Prostate gland (tissue), 2 donors: ENCODE measurements at regions not wholly inside any gene's neighbourhood (a gene's known extent, or its start where the extent isn't known, plus 50 kb on each side); places are given as distances from the start of the nearest gene placed in this dataset.

Experiments used
- CTCF ChIP-seq, 4 experiments: fragments of 200-600 bp in 2 of 4; fragments of 450-650 bp in 2 of 4; sonication (generic) in 2 of 4; IDR thresholded peaks; 1 replicate in 3 of 4; 2 replicates in 1 of 4; pipeline ENCODE4 v1.5.1; 2016 to 2019; ENCODE audit warnings: antibody characterized with exemption in 4 of 4, mild to moderate bottlenecking in 2 of 4, moderate library complexity in 2 of 4
- POLR2A ChIP-seq: fragments of 450-650 bp; IDR thresholded peaks from one replicate; pipeline ENCODE4 v1.6.1; 2016; ENCODE audit warnings: antibody characterized with exemption, mild to moderate bottlenecking
- POLR2AphosphoS5 ChIP-seq: sonication (generic); formaldehyde crosslinking; IDR thresholded peaks from one replicate; pipeline ENCODE4 v1.6.1; 2017; ENCODE audit warnings: antibody characterized with exemption

GRCh38 chr3:22172964-22173363 lies 422.0 kb upstream of the ZNF385D start:
- TF ChIP-seq POLR2A (no peak), CTCF (IDR thresholded peaks at IDR 0.05) (no peak), POLR2AphosphoS5 (no peak)
